ENCODE measurements at regions not wholly inside any gene's neighbourhood (a gene's known extent, or its start where the extent isn't known, plus 50 kb on each side); places are given as distances from the start of the nearest gene placed in this dataset.

DNA sequence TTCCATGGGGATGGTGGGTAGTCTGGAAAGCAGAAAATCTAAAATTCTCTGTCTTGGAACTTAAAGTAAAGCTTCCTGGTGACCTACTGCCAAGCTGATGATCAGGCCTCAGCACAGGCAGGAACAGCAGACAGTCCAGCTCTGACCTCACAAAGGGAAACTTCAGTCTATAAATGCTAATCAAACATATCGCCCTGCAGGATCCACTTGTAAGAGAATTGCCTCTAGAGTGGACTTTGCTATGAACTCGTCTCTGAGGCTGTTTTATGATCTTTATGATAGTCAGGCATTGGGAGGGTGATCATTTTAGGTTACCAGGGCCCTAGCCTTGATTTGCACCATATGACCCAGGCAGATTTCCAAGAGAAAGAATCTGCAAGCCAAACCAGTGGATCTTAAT lies 67.6 kb upstream of the SELENOP start:
- Histone ChIP-seq H3K27me3 (no peaks in the 10 kb centered on the region), H3K27ac (no peak overlapping the region), H3K9me3 (ENCODE audit: low read depth) (no peaks in the 10 kb centered on the region), H3K79me2 (ENCODE audit: low read depth) (no peaks in the 10 kb centered on the region), H2AFZ (replicated peaks) (no peak overlapping the region), H3F3A (ENCODE audit: low read depth) (no peaks in the 10 kb centered on the region), H3K4me2 (no peak overlapping the region), H3K36me3 (no peaks in the 10 kb centered on the region), H3K4me1 (no peaks in the 10 kb centered on the region), H4K20me1 (ENCODE audit: low read depth) (no peaks in the 10 kb centered on the region), H3K4me3 (no peak overlapping the region), H3K9ac (no peak overlapping the region)
- H3K36me3 Mint-ChIP-seq: no peaks in the 10 kb centered on the region
- H3K27ac Mint-ChIP-seq: no peak overlapping the region
- no peaks in the 10 kb centered on the region for H3K4me1 Mint-ChIP-seq
- H3K4me3 Mint-ChIP-seq: no peak overlapping the region
- TF ChIP-seq, protein P1, sequence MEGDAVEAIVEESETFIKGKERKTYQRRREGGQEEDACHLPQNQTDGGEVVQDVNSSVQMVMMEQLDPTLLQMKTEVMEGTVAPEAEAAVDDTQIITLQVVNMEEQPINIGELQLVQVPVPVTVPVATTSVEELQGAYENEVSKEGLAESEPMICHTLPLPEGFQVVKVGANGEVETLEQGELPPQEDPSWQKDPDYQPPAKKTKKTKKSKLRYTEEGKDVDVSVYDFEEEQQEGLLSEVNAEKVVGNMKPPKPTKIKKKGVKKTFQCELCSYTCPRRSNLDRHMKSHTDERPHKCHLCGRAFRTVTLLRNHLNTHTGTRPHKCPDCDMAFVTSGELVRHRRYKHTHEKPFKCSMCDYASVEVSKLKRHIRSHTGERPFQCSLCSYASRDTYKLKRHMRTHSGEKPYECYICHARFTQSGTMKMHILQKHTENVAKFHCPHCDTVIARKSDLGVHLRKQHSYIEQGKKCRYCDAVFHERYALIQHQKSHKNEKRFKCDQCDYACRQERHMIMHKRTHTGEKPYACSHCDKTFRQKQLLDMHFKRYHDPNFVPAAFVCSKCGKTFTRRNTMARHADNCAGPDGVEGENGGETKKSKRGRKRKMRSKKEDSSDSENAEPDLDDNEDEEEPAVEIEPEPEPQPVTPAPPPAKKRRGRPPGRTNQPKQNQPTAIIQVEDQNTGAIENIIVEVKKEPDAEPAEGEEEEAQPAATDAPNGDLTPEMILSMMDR (IDR thresholded peaks at IDR 0.05): no peak
- TF ChIP-seq EZH2 (IDR thresholded peaks at IDR 0.05) (no peak), EZH2phosphoT487 (IDR thresholded peaks at IDR 0.05) (no peak)
- no peaks in the 10 kb centered on the region for H3K9me3 Mint-ChIP-seq
- no peaks in the 10 kb centered on the region for H3K27me3 Mint-ChIP-seq (ENCODE audit: insufficient read depth, low read depth)
- DNase-seq (ENCODE audit: low spot score): no peak

DNA sequence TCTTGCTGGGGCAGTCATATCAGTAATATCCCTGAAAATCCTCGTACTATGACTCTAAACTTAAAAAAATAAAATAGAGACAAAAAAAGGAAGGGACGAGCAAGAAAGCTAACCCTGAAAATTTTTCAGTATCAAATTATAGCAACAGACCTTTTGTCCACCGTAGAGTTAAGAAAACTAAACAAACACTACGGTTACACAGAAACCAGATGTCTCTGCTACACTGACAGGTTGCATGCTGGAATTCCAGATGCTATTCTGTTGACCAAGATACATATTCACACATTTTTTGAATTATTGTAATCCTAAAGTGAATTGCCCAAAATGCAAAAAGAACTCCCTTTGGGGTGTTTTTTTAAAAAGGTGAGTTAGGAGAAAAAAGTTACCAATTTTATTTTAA lies 66.9 kb upstream of the SELENOP start:
- H3K4me3 Mint-ChIP-seq: no peak overlapping the region
- DNase-seq (ENCODE audit: low spot score): no peak
- Histone ChIP-seq H3K79me2 (ENCODE audit: low read depth) (no peaks in the 10 kb centered on the region), H3K9me3 (ENCODE audit: low read depth) (no peaks in the 10 kb centered on the region), H3K27ac (no peak overlapping the region), H3K27me3 (no peaks in the 10 kb centered on the region), H3K4me3 (no peak overlapping the region), H3K36me3 (no peaks in the 10 kb centered on the region), H3K4me2 (no peak overlapping the region), H3K9ac (no peak overlapping the region), H3K4me1 (no peaks in the 10 kb centered on the region), H3F3A (ENCODE audit: low read depth) (no peaks in the 10 kb centered on the region), H4K20me1 (ENCODE audit: low read depth) (no peaks in the 10 kb centered on the region), H2AFZ (replicated peaks) (no peak overlapping the region)
- no peak for TF ChIP-seq EZH2phosphoT487 (IDR thresholded peaks at IDR 0.05)
- H3K27ac Mint-ChIP-seq: no peak overlapping the region
- no peaks in the 10 kb centered on the region for H3K9me3 Mint-ChIP-seq
- H3K36me3 Mint-ChIP-seq: no peaks in the 10 kb centered on the region
- no peaks in the 10 kb centered on the region for H3K4me1 Mint-ChIP-seq
- H3K27me3 Mint-ChIP-seq (ENCODE audit: insufficient read depth, low read depth): no peaks in the 10 kb centered on the region

DNA sequence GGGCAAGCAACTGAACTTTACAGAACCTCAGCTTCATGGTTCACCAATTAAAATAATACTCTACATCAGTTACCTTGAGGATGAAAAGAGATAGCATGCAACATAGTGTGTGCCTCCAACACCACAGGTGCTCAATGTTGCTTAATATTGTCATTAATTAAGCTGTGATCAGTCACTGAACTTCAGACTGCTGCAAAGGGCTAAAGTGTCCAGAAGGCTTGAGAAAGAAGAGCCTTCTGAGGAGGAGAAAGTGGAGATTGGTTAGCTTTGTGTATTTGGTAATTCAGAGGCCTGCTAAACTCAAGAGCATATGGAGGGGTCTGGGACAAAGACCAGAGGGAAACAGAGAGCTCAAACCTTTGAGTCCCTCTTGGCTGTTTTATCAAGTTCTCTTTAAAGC lies 66.3 kb upstream of the SELENOP start:
- Mint-ChIP-seq H3K27me3 (ENCODE audit: insufficient read depth, low read depth) (no peaks in the 10 kb centered on the region), H3K4me1 (no peaks in the 10 kb centered on the region), H3K9me3 (no peaks in the 10 kb centered on the region), H3K4me3 (no peak overlapping the region), H3K36me3 (no peaks in the 10 kb centered on the region), H3K27ac (no peak overlapping the region)
- TF ChIP-seq EZH2phosphoT487 (IDR thresholded peaks at IDR 0.05): no peak
- TF ChIP-seq, protein P1 (IDR thresholded peaks at IDR 0.05): no peak
- Histone ChIP-seq H3F3A (ENCODE audit: low read depth) (no peaks in the 10 kb centered on the region), H3K9me3 (ENCODE audit: low read depth) (no peaks in the 10 kb centered on the region), H3K4me1 (no peaks in the 10 kb centered on the region), H3K27ac (no peak overlapping the region), H3K79me2 (ENCODE audit: low read depth) (no peaks in the 10 kb centered on the region), H4K20me1 (ENCODE audit: low read depth) (no peaks in the 10 kb centered on the region), H3K36me3 (no peaks in the 10 kb centered on the region), H3K27me3 (no peaks in the 10 kb centered on the region), H3K9ac (no peak overlapping the region), H3K4me2 (no peak overlapping the region), H2AFZ (replicated peaks) (no peak overlapping the region), H3K4me3 (no peak overlapping the region)
- DNase-seq (ENCODE audit: low spot score): no peak

DNA sequence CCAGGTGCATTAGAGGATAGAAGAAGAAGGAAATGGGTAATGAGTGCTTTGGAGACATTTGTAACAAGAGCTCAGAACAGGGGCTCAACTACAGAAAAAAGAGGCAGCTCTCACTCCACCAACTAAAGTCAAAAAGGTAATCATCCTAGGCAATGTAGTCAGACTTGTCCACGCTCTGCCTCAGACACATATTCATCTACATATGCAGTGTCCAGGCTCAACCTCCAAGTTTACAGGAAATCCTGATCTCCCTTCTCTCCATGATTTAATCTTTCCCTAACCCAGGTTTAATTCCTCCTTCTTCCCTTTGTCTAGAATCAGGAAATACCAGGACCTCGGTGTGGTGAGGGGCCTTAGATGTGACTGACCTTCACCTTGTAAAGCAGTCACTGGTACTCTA lies 65.7 kb upstream of the SELENOP start:
- no peaks in the 10 kb centered on the region for H4K20me1 ChIP-seq (ENCODE audit: low read depth)
- TF ChIP-seq, protein P1 (IDR thresholded peaks at IDR 0.05): no peak
- TF ChIP-seq EZH2 (IDR thresholded peaks at IDR 0.05) (no peak), EZH2phosphoT487 (IDR thresholded peaks at IDR 0.05) (no peak)

More for the DNA sequence above, 65.7 kb upstream of the SELENOP start:
- DNase-seq (ENCODE audit: low spot score): no peak
- Histone ChIP-seq H3K4me2 (no peak overlapping the region), H3K79me2 (ENCODE audit: low read depth) (no peaks in the 10 kb centered on the region), H3K4me3 (no peak overlapping the region), H3K27me3 (no peaks in the 10 kb centered on the region), H2AFZ (replicated peaks) (no peak overlapping the region), H3K27ac (no peak overlapping the region), H3K9me3 (ENCODE audit: low read depth) (no peaks in the 10 kb centered on the region), H3F3A (ENCODE audit: low read depth) (no peaks in the 10 kb centered on the region), H3K4me1 (no peaks in the 10 kb centered on the region), H3K36me3 (no peaks in the 10 kb centered on the region), H3K9ac (no peak overlapping the region)
- Mint-ChIP-seq H3K4me1 (no peaks in the 10 kb centered on the region), H3K27ac (no peak overlapping the region), H3K9me3 (no peaks in the 10 kb centered on the region), H3K36me3 (no peaks in the 10 kb centered on the region), H3K4me3 (no peak overlapping the region), H3K27me3 (ENCODE audit: insufficient read depth, low read depth) (no peaks in the 10 kb centered on the region)
